ENCODE measurements at regions not wholly inside any gene's neighbourhood (a gene's known extent, or its start where the extent isn't known, plus 50 kb on each side); places are given as distances from the start of the nearest gene placed in this dataset.
"Not testable (repeated sequence)": the region's sequence is repeated elsewhere in the genome, so short reads cannot be mapped to it uniquely, and the experiment has no call there.

DNA sequence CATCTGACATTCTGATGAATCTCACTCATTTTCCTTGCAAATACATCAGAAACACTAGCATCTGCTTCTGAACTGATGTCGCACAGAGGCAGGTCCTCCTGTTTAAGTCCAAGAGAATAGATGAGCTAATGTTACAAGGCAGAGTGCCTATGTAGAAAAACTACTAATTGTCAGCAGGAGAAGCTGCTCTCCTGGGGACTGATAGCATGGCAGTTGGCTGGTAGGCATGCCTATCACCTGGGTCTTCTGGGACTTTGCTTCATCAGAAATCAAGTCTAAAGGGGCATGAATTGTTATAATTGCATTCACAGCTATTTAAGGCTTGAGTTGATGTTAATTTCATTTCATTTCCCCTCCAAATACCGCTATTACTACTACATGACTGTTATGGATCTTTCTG is 457.2 kb downstream of the RAP2B start:
- H3K27ac Mint-ChIP-seq, result no peak overlapping the region
- peaks cover 8 to 14% (median 14%) of the 10 kb centered on the region in 3 donors for H3K4me1 Mint-ChIP-seq
- no peaks in the 10 kb centered on the region for H3K36me3 Mint-ChIP-seq
- H3K4me3 Mint-ChIP-seq, result no peak overlapping the region
- no peaks in the 10 kb centered on the region for H3K27me3 Mint-ChIP-seq
- peaks cover 0 to 5% (median 1%) of the 10 kb centered on the region in 3 donors for H3K9me3 Mint-ChIP-seq

DNA sequence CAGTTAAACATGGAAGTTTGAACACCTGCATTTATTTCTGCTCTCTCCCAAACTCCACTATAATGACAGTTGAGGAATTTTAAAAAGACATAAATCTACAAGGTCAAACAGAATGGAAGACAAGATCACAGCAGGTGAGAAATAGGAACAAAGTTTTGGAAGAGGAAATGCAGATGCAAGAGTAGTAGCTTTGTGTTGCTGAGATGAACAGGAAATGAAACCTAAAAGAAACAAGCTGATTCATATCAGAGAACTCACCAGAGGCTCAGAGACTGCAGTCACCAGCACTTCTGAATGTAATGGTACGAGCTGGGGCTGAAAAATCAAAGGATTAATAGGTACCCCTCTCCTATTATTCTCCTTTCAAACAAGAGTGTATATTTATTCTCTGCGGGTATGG is 459.9 kb downstream of the RAP2B start:
- Mint-ChIP-seq H3K27ac (no peak overlapping the region), H3K36me3 (no peaks in the 10 kb centered on the region), H3K9me3 (peaks cover 0 to 5% (median 0%) of the 10 kb centered on the region in 3 donors), H3K4me3 (peak overlapping the region in 1 of 4 donors; percentile 55), H3K4me1 (peaks cover 8 to 14% (median 14%) of the 10 kb centered on the region in 3 donors), H3K27me3 (peaks cover 2% of the 10 kb centered on the region)

DNA sequence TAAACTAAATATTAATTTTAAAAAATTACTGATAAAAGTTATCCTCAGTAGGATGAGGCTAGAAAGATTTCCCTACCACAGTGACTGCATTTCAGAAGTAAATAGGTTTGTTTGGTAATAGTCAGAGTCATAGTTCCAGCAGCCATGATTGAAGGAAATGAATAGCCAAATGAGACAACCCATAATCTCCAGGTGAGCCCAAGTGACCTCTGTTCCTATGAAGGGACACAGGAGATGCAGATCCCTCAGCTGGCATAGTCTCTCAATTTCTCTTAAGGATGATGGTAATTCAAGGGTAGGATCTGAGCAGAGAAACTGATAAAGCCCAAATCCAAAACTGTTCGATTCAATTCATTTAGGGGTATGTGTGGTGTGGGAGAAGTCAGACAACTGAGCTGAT is 461.8 kb downstream of the RAP2B start:
- peak overlapping the region in 1 of 4 donors; percentile 68 for H3K4me3 Mint-ChIP-seq
- peaks cover 8 to 16% (median 14%) of the 10 kb centered on the region in 3 donors for H3K4me1 Mint-ChIP-seq
- peaks cover 2% of the 10 kb centered on the region for H3K27me3 Mint-ChIP-seq
- H3K36me3 Mint-ChIP-seq, result no peaks in the 10 kb centered on the region
- H3K9me3 Mint-ChIP-seq, result peaks cover 0 to 5% (median 0%) of the 10 kb centered on the region in 3 donors
- H3K27ac Mint-ChIP-seq, result peak overlapping the region in 1 of 3 donors; percentile 38

DNA sequence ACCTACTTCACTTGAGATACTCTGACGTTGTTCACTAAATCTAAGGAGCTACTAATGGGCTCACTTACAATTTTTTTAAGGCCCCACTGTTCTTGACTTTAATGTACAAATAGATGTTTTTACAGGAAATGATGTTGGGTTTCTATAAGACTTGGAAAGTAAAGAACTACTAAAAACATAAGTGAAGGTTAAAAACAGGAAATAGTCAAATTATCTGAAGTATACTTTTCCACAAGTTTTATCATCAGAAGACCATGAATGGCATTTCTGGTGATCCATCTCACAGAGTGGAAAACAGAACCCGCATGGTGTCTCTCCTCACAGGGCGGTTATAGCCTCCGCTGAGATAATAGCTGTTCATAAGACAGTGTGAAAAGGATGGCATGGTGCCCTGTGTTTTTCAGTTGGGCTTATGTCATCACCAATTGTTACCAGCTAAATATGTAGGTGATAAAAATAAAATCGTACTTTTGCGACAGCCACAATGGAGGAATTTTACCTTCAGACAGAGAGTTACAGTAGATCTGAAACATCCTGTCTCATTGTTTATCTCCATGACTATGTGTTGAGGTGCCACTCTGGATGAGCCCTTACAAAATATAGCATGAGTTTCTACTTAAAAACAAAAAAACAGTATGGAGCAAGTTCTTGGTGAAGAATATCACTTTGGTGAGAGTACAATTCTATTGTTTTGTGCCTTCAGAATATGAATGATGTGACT is 462.4 kb downstream of the RAP2B start:
- Mint-ChIP-seq H3K4me3 (no peak overlapping the region), H3K27ac (peak overlapping the region in 1 of 3 donors; percentile 38), H3K27me3 (peaks cover 2% of the 10 kb centered on the region), H3K4me1 (peaks cover 8 to 16% (median 14%) of the 10 kb centered on the region in 3 donors), H3K36me3 (no peaks in the 10 kb centered on the region), H3K9me3 (peaks cover 0 to 5% (median 0%) of the 10 kb centered on the region in 3 donors)

DNA sequence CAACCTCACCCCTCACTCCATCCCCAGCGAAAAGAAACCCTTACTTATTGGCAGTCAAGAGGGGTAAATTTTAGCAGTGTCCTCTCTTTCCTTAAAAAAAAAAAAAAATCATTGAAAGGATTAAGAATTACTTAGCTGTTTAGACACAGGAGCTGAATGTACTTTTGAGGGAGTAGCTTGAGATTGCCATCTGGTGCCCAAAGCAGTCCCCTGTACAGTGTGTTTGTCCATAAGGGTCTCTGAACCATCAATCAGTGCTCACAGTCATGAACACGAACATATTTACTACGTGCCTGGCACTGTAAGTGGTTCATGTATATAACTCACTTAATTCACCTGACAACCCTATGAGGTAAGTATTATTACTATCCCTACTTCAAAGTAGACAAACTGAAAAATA is 463.5 kb downstream of the RAP2B start:
- Mint-ChIP-seq H3K9me3 (peaks cover 0 to 5% (median 0%) of the 10 kb centered on the region in 3 donors), H3K27me3 (peaks cover 2% of the 10 kb centered on the region), H3K27ac (no peak overlapping the region), H3K4me3 (no peak overlapping the region), H3K4me1 (peaks cover 8 to 16% (median 14%) of the 10 kb centered on the region in 3 donors), H3K36me3 (no peaks in the 10 kb centered on the region)

DNA sequence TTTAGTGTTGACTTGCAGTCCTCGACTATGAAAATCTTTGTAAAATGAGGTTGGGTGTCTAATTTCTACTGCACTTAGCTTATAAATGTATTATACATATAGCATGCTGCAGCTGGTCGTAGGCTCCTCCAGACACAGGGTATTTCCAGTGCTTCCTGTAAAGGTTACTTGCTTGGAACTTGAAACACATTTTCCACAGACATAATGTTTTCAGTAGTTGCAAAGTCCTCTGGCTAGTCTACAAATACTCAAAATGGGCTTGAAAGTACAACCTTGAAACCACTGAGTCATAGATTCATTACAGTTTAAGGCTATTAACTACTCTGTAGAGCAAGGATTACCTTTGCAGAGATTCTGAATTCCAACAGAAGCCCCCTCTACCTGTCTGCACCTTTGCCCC is 464.1 kb downstream of the RAP2B start:
- Mint-ChIP-seq H3K4me3 (no peak overlapping the region), H3K36me3 (no peaks in the 10 kb centered on the region), H3K9me3 (no peaks in the 10 kb centered on the region), H3K27me3 (peaks cover 2% of the 10 kb centered on the region), H3K27ac (no peak overlapping the region), H3K4me1 (peaks cover 8 to 16% (median 14%) of the 10 kb centered on the region in 3 donors)

DNA sequence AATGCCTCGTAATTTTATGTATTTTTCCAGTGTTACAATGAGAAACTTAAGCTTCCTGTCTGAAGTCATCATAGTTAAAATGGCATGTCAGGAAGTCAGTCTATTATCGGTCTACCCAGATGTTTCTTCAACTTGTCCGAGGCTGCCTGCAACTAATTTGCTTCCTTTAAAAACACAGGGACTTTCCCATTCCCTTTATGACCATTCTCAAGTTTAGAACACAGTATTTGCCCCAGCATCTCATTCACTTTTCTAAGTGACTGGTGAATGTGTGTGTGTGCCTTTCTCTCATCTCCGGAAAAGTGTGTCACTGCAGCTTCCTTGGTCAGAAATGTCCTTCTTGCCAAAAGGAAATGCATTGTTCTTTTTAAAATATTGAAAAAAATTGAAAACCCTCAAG is 466.6 kb downstream of the RAP2B start:
- Mint-ChIP-seq H3K36me3 (no peaks in the 10 kb centered on the region), H3K4me1 (peaks cover 5 to 7% (median 6%) of the 10 kb centered on the region in 3 donors), H3K9me3 (no peaks in the 10 kb centered on the region), H3K27ac (no peak overlapping the region), H3K4me3 (no peak overlapping the region), H3K27me3 (peaks cover 2% of the 10 kb centered on the region)

DNA sequence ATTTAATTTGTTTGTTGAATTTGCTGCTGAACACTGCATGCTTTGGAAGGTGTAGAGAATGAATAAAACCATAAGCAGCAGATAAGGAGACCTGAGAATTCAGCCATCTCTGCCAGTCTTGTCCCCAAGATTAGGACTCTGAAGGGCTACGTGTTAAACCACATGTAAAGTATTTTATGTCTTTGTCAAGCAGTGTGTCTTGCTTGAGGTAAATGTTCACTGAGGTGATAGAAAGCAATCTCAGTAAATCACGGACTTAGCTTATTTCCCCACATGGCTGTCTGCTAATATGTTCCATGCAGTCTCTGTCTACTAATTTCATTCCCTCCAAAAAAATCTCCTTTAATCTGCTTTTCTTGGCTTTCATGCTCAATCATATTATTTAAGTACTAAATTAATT is 467.1 kb downstream of the RAP2B start:
- Mint-ChIP-seq H3K4me3 (no peak overlapping the region), H3K27me3 (peaks cover 3% of the 10 kb centered on the region), H3K9me3 (no peaks in the 10 kb centered on the region), H3K4me1 (peaks cover 2 to 4% (median 3%) of the 10 kb centered on the region in 3 donors), H3K36me3 (no peaks in the 10 kb centered on the region), H3K27ac (no peak overlapping the region)

DNA sequence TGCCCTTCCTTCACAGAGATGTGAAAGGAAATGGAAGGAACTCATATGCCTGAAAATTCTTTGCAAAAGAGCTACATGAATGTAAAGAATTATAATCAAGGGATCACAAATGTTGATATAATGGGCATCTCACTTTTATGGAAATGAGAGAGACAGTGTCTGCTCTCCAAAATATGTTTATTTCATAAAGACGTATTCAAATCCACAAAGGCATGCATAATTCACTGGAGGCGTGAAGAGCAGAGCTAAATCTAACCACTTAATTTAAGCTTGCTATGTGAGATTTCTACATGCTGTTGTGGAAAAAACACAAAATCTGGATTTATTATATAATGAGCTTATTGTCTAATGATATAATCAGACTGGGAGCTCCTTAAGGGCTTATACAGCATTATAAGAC is 469.1 kb downstream of the RAP2B start:
- no peaks in the 10 kb centered on the region for H3K36me3 Mint-ChIP-seq
- no peak overlapping the region for H3K27ac Mint-ChIP-seq
- no peak overlapping the region for H3K4me3 Mint-ChIP-seq
- peaks cover 4% of the 10 kb centered on the region for H3K27me3 Mint-ChIP-seq
- H3K9me3 Mint-ChIP-seq, result no peaks in the 10 kb centered on the region
- peaks cover 0 to 2% (median 2%) of the 10 kb centered on the region in 3 donors for H3K4me1 Mint-ChIP-seq

DNA sequence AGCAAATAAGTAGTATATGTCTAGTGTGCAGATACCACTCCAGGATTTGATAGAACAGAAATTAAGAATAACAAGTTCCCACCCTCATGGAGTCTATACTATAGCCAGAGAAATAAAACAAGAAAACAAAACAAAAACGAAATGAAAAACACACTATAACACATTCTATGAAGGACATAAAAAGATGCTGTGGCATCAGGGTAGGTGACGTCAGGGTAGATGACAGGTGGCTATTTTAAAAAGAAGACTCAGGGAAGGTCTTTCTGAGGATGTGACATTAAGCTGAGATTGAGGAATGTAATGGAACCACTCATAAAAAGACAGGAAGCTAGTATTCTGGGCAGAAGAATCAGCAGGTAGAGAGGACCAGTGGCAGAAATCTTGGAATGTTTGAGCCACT is 469.6 kb downstream of the RAP2B start:
- no peak overlapping the region for H3K4me3 Mint-ChIP-seq
- no peaks in the 10 kb centered on the region for H3K9me3 Mint-ChIP-seq
- peaks cover 1% of the 10 kb centered on the region for H3K27me3 Mint-ChIP-seq
- H3K4me1 Mint-ChIP-seq, result peaks cover 0 to 2% (median 2%) of the 10 kb centered on the region in 3 donors
- no peaks in the 10 kb centered on the region for H3K36me3 Mint-ChIP-seq
- H3K27ac Mint-ChIP-seq, result no peak overlapping the region

DNA sequence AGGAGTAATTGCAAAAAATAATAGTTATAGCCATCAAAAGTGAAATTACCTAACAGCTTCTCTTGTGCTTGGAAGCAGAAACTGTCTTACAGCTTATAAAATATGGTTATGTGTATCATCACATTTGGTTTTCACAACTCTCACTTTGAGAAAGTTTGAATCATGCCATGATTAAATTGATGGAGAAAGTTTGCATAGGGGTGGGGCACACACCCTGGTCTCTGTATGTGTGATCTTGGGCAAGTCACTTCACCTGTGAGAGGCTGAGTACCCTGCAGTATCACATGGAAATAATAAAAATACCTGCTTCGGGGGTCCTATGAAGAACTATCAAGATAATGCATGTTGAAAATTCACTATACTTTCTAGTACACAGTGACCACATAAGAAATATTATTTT is 471.4 kb downstream of the RAP2B start:
- H3K36me3 Mint-ChIP-seq, result no peaks in the 10 kb centered on the region

DNA sequence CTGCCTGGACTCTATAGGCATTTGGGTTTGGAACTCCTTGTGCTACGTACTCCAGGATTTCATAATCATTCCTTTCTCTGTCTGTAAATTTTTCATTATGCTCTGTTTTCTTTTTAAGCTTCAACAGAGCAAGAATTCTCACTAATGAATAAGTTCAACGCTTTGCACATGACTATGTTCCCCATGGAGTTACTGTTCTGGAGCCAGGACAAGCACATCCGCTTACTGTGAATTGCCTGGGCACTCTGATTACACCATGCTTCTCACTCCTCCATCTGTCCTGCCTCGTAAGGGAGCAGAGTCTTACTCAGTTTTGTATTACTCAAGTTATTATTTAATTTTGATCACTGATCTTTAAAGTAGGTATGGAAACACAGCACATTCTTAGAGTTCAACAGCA is 472.7 kb downstream of the RAP2B start:
- Mint-ChIP-seq H3K27me3 (peaks cover 1% of the 10 kb centered on the region), H3K9me3 (no peaks in the 10 kb centered on the region), H3K36me3 (no peaks in the 10 kb centered on the region), H3K4me3 (no peak overlapping the region), H3K27ac (no peak overlapping the region), H3K4me1 (peaks cover 0 to 2% (median 0%) of the 10 kb centered on the region in 3 donors)

More for the DNA sequence above, 471.4 kb downstream of the RAP2B start:
- Mint-ChIP-seq H3K4me1 (peaks cover 0 to 2% (median 2%) of the 10 kb centered on the region in 3 donors), H3K27me3 (peaks cover 1% of the 10 kb centered on the region), H3K27ac (no peak overlapping the region), H3K9me3 (no peaks in the 10 kb centered on the region), H3K4me3 (no peak overlapping the region)

DNA sequence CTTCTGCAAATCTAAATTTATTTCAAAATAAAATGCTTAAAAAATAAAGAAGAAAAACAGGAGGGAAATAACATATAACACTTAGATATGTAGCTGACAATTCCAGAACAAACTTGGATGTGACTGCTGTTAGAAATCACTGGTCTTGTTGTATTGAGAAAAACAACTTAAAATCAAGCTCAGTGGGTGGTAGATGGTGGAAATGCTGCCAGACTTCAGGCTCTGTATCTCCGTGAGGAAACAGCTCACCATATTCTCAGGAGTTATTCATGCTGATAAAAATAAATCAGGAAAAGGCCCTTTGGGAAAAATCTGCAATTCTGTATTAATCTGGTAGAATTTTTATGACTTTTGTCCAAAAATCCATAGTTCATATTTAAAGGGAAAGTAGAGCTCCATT is 477.6 kb downstream of the RAP2B start:
- no peak overlapping the region for H3K27ac Mint-ChIP-seq
- no peaks in the 10 kb centered on the region for H3K4me1 Mint-ChIP-seq

DNA sequence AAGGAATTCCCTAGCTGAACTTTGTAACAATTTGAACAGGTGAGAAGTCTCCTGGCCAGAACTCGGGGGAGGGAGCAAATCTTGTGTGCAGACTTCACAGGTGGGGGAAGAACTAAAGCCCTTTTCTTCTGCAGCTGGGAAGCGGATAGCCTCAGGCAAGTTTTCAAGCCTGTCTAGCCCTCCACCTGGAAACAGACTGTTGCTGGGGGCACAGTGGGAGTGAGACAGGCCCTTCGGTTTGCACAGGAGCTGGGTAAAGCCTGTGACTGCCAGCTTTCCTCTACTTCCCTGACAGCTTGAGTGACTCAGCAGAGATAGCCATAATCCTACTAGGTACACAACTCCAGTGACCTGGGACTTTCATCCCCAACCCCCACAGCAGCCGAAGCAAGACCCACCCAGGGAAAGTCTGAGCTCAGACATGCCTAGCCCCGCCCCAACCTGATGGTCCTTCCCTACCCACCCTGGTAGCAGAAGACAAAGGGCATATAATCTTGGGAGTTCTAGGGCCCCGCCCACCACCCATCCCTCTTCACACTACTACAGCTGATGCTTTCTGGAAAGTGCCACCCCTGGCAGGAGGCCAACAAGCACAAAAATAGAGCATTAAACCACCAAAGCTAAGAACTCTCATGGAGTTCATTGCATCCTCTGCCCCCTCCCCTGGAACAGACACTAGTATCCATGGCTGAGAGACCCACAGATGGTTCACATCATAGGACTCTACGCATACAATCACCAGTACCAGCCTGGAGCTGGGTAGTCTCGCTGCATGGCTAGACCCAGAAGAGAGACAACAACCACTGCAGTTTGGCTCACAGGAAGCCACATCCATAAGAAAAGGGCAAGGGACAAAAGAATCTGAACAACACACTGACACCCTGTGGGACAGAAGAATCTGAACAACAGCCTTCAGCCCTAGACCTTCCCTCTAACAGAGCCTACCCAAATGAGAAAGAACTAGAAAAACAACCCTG is 479.0 kb downstream of the RAP2B start:
- Mint-ChIP-seq H3K4me3 (no peak overlapping the region), H3K9me3 (peaks cover 0 to 6% (median 4%) of the 10 kb centered on the region in 3 donors), H3K36me3 (no peaks in the 10 kb centered on the region), H3K27me3 (peaks cover 1% of the 10 kb centered on the region), H3K4me1 (no peaks in the 10 kb centered on the region), H3K27ac (no peak overlapping the region)

More for the DNA sequence above, 477.6 kb downstream of the RAP2B start:
- Mint-ChIP-seq H3K36me3 (no peaks in the 10 kb centered on the region), H3K9me3 (peaks cover 0 to 4% (median 2%) of the 10 kb centered on the region in 3 donors), H3K4me3 (no peak overlapping the region), H3K27me3 (peaks cover 1% of the 10 kb centered on the region)

DNA sequence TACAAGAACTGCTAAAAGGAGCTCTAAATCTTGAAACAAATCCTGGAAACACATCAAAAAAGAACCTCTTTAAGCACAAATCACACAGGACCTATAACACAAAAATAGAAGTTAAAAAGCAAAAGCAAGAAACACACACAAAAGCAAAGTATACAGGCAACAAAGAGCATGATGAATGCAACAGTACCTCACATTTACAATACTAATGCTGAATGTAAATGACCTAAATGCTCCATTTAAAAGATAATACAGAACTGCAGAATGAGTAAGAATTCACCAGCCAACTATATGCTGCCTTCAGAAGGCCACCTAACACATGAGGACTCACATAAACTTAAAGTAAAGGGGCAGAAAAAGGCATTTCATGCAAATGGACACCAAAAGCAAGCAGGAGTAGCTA is 478.6 kb upstream of the ARHGEF26 start:
- H3K27ac Mint-ChIP-seq, result not testable (repeated sequence)

More for the DNA sequence above, 478.6 kb upstream of the ARHGEF26 start:
- H3K4me3 Mint-ChIP-seq, H3K4me1 Mint-ChIP-seq, H3K27me3 Mint-ChIP-seq, H3K9me3 Mint-ChIP-seq, H3K36me3 Mint-ChIP-seq: not testable (repeated sequence)

Measured in IgD-negative memory B cell (primary cell).